Umbilical cord (tissue), 1 donor: ENCODE measurements at regions not wholly inside any gene's neighbourhood (a gene's known extent, or its start where the extent isn't known, plus 50 kb on each side); places are given as distances from the start of the nearest gene placed in this dataset.
"Not testable (repeated sequence)": the region's sequence is repeated elsewhere in the genome, so short reads cannot be mapped to it uniquely, and the experiment has no call there.

Experiments used
- DNase-seq: peaks from one replicate; pipeline ENCODE4 v3.0.0-alpha.2; 2015; ENCODE audit warnings: low spot score

DNA sequence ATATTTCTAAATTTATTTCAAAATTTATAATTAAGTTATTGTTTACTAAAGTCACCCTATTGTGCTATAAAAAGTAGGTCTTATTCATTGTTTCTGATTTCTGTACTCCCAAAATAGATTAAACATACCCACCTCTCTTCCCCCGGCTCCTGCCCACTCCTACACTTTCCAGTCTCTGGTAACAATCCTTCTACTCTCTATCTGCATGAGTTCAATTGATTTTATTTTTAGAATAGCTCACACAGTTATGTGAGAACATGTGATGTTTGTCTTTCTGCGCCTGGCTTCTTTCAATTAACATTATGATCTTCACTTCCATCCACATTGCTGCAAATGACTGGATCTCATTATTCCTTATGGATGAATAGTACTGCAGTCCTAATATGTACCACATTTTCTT lies 269.3 kb downstream of the ACTRT1 start:
- no peak for DNase-seq

DNA sequence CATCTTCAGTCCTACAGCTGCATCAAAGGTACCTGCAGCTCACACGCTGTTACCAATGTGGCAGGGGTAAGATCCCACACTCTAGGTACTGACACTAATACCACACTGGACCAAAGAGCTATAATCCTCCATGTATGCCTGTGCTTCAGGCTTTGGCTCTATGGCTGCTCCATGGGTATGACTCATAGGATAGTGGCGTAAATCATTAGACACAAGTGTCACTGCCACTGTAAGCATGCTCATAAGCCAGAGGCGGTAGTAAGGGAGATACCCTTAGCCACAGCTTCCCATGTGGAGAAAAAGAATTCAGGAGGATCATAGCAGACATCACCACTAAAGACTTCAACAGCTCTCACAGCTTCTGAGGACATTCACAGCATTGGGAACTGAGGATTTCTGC lies 287.5 kb downstream of the ACTRT1 start:
- no peak for DNase-seq

DNA sequence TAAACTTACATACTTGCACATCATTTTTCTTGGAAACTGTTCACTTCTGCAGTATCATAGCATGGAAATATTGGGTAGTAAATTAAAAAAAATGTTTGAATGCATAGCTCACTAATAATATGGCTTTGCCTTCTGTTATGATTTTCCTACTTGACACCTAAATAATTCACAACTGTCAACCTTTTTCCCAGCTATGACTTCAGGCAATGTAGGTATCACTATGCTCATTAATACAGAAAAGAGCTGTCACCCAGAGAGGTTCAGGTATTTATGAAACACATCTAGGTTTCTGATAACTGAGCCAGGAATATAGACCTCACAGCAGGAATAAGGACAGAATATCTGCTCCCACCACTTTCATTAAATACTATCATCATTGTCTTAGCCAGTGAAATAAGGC lies 289.5 kb downstream of the ACTRT1 start:
- DNase-seq = no peak

DNA sequence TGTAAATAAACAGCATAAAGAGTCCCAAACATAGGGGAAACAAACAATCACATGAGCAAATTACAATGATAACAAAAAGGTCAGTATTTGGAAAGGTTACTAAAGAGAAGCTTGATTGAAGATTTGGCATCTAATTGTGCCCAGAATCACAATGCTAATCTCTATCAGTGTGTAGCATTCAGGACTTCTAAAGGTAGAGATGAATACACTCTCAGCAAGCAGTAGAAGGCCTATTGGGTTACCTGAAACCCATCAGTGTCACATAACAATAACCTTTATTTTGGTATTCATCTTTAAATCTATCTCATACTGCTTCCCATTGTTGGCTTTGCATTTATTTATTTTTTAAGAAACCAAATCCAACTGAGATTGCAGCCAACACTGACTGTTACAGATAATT lies 319.5 kb downstream of the ACTRT1 start:
- no peak for DNase-seq

DNA sequence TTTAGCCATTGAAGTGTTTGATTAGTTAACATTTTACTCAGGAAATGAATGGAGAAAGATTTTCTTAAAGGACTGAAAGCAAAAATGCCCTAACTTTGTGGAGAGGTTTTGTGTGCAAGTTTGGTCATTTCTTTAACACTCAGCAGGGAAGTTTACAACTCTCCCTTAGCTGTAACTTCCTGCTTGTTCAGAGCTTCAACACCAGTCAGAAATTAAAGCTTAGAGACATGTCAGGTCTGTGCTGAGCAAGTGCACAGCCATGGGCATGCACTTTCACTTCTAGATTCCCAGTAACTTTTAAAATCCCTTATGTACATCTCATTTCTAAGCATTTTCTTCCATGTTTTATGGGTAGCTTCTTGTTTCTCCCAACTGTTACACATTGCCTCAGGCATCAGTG lies 326.0 kb downstream of the ACTRT1 start:
- no peak for DNase-seq

DNA sequence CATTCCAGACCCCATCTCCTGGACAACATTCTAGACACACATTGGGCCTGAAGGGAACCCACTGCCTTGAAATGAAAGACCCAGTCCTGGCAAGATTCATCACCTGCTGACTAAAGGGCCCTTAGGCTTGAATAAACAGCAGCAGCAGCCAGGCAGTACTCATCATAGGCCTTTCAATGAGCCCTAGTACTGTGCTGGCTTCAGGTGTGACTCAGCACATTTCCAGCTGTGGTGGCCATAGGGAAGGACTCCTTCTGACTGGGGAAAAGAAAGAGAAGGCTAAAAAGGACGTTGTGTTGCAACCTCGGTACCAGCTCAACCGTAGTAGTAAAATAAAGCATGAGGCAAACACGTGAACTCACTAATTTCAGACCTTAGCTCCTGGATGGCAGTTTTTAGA lies 344.0 kb downstream of the ACTRT1 start:
- DNase-seq = no peak

DNA sequence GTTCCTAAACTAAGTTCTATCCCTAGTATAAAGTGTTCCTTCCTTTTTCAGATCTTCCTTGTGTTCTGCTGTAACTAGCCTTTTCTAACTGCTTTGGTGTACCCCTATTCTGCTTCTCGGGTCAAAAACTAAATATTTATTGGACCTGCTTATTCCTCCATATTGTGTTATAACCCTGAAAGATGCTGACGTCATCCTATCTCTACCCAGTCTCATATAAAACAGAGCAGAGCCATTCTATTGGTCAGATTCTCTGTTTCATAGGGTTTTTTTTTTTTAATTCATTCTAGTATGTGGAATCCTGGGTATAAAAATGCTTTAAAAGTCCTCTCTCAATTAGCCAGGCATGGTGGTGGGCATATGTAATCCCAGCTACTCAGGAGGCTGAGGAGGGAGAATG lies 349.7 kb downstream of the ACTRT1 start:
- no peak for DNase-seq

DNA sequence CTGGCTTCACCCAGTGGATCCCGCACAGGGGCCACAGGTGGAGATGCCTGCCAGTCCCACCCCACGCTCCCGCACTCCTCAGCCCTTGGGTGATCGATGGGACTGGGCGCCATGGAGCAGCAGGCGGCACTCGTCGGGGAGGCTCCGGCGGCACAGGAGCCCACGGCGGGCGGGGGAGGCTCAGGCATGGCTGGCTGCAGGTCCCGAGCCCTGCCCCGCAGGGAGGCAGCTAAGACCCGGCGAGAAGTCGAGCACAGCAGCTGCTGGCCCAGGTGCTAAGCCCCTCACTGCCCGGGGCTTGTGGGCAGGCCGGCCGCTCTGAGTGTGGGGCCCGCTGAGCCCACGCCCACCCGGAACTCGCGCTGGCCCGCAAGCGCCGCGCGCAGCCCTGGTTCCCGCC lies 389.3 kb downstream of the ACTRT1 start:
- DNase-seq = not testable (repeated sequence)

DNA sequence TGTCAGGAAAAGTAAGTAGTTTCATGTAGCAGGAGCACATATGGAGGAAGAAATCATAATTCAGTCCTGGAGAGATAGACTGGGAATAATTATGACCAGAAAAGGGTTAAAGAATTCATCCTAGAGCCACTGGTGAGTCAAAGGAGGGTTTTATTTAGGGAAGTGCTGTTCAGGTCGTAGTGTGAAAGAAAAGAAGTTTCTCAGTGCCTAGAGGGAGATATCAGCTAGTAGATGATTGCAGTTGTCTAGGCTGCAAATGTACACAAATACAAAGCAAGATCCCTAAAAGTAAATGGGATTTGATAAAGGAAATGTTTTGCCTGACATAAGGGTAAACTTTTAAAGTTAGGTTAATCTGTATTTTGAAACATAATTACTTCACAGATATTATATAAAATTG lies 403.2 kb downstream of the ACTRT1 start:
- DNase-seq = no peak

DNA sequence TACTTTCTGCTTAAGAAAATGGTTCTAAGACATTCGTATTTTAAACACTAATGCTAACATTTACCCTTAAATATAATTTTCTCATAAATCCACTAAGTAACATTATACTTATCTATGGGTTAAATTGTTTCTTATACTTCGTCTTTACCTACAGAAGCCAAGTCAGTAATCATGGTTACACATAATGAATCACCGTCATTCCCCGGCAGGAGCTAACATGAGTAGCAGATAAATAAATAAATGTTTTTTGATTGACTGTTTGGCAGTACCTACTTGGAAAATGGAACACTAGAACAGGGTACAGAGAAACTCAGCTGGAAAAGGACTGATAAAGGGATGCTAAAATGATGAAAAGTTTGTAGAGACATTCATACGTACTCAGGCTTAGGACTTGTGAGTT lies 430.4 kb downstream of the ACTRT1 start:
- DNase-seq = no peak

DNA sequence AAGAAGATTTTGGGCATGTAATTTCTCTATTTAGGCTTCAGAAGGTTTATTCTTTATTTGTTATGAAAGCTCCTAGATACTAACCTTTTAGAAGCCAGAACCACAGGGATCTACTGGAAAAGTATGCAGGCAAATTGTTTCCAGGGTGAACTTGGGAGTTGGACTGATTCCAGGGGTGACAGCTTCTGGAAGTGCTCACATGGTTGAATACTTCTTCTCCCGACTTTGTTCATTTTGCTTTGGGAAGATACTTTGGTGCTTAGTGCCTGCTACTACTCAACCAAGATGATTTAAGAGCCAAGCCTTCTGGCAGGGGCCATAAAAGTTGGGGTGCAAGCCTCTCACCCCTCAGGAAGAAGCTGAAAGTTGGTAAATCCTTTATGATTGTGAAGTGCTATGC lies 445.6 kb downstream of the ACTRT1 start:
- DNase-seq = no peak

DNA sequence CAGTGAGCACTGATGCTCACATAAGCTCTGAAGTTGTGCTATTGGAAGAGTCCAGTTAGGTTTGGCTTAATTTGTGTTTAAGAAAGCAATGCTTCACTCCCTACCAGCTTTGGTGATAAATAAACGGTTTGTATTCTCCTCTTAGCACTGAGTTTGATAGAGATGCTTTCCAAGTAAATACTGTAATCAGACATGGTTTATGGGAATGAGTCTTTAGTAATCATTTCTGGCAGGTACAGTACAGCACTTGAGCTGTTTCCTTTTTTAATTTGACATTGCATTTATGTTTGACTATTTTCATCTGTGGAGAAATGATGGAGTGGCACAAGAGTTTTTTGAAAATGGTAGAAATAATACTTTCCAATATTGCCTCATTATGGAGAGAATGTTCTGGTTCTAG lies 455.3 kb downstream of the ACTRT1 start:
- DNase-seq = no peak

DNA sequence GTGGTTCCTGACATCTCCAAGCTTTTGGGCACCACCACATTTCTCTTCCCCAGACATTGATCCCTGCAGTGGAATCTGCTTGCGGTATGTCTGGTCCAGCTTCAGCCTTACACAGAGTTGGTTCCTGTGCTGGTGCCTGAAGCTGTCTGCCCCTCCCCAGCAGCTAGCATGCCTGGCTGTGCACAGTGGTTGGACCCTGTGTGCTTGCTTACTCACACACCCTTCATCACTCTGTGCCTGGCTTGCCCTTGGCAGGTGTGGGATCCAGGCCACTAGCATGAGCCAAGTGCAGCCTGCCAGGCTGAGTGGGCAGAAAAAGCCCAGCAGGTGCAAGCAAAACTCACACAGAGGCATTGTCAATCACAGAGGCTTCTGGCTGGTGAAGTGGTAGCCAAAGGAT lies 473.8 kb downstream of the ACTRT1 start:
- DNase-seq = no peak

DNA sequence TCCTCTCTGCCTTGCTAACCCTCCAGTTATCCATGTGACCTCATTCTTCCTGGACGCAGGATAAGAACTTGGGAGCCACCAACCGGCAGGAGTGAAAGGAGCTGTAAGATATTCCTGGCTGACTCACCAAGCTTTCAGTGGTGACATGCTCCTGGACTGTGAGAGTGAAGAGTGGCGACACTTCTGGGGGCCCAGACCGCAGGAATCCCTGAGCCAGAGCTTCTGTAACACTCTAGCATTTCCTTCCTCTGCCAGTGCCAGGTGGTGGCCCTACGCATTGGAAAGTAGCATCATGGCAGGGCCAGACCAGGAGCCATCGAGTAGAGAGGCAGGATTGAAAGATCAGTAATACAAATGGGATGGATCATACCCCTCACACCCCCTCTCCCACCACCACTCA lies 474.3 kb downstream of the ACTRT1 start:
- DNase-seq = no peak

DNA sequence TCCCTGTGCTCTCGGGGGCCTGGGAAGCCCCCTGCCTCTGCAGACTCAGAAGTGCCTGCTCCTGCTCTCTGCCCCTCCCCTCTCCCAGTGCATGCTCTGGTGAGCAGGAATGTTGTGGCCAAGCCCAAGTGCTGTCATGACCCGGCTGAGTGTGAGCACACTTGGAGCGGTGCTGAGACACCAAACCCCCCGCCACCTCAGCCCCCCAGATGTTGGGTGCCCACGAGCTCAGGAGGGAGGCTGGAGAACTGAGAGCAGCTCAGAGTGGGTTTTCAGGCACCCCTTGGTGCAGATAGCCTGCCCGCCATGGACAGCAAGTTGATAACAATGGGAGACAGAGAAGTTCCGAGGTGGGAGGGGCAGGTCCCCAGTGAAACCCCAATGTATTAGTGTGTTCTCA lies 477.4 kb downstream of the ACTRT1 start:
- no peak for DNase-seq

DNA sequence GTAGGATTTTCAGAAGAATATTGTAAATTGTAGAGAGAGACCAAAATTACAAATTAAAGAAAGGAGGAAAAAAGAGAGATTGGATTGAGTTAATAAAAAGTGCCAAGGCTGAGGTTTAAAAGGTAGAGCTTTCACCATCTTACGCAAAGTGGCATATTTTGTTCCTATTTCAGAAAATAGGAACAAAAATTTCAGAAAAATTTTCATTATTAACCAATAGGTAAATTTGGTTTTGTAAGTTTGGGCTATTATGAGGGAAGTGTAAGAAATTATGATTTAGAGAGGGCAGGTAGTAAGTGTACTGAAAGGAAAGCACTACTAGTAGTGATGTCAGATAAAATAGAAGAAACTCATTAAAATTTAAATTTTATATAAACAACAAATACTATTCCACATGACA lies 479.7 kb downstream of the ACTRT1 start:
- no peak for DNase-seq

DNA sequence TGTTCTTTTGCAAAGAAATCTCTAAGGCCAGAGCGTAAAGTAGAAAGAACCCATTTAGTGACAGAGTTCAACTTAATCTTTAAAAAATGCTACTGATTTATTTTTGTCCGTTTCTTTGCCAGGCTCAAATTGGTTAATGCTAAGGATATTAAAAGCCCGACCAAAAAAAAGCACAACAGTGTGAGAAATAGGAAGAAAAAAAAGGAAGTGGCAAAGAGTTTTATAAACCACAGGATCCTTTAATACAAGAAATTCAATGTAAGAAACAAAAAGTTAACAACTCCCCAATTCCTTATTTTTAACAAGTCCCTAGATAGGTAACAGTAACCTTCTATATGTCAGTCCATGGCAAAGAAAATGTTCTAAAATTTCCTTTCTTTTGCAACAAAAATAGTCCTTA lies 480.4 kb downstream of the ACTRT1 start:
- no peak for DNase-seq

DNA sequence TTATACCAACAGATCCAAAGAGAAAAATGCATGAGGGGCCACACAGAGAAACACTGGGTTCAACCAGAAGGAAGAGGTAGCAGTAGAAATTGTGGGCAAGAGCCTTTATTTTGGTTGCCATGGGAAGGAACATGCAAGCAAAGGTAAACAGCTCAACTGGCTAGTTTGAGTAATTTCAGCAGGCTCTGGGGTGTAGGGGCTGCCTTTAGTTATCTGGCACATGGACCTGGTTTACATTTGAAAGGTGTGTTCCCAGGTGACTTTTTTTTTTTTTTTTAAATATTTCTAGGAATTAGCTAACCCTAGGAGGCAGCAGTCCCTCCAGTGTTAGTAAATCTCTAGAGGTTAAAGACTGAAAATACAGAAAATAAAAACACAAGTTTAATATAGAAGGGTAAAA lies 481.9 kb downstream of the ACTRT1 start:
- no peak for DNase-seq

DNA sequence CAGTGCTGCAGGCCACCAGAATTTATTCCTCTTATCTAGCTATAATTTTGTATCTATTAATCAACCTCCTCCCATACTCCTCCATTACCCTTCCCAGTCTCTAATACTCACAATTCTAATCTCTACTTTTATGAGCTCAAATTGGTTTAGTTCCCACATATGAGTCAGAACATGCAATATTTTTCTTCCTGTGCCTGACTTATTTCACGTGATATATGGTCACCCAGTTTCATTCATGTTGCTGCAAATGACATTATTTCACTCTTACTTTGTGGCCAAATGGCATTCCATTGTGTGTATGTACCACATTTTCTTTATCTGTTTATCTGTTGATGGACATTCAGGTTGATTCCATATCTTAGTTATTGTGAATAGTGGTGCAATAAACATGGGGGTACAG lies 483.5 kb downstream of the ACTRT1 start:
- DNase-seq = no peak

DNA sequence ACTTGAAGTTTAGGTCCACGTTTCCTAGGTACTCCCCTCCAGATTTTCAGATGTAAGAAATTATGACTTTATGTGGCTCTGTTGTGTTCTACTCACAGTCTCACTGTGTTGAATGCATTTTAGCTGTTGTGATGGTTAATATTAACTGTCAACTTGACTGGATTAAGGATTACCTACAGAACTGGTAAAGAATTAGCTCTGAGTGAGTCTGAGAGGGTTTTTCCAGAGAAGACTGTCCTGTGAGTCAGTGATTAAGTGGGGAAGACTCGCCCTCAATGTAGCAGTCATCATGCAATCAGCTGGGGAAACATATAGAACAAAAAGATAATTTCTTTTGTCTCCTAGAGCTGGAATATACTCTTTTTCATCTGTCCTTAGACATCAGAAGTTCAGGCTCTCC lies 493.4 kb downstream of the ACTRT1 start:
- no peak for DNase-seq

DNA sequence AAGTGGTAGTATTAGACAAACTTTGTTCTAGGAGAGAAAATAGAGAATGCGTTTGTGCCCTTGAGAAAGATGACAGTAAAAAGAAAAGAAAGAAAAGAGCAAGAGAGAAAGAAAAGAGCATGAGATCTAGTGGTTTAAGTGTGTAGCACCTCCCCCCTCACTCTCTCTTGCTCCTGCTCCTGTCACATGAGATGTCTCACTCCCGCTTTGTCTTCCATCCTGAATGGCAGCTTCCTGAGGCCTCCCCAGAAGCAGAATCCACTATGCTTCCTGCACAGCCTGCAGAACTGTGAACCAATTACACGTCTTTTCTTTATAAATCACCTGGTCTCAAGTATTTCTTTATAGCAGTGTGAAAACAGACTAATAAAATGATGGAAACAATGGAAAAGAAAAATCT lies 499.6 kb downstream of the ACTRT1 start:
- no peak for DNase-seq

DNA sequence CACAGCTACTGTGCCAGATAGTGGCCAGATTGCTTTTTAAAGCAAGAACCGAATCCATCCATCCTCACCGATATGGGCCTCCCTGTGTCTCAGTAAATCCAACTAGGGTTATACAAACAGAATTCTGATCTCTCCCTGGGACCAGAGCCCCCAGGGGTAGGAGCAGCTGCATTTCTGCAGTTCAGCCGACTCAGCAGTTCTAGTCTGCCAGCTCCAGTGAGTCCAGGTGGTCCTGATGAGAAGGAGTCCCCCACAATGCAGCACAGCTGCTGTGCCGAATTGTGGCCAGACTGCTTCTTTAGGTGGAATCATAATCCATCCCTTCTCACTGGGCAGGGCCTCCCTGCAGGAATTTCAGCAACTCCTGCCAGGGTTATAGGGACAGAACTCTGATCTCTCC lies 532.9 kb downstream of the ACTRT1 start:
- no peak for DNase-seq

DNA sequence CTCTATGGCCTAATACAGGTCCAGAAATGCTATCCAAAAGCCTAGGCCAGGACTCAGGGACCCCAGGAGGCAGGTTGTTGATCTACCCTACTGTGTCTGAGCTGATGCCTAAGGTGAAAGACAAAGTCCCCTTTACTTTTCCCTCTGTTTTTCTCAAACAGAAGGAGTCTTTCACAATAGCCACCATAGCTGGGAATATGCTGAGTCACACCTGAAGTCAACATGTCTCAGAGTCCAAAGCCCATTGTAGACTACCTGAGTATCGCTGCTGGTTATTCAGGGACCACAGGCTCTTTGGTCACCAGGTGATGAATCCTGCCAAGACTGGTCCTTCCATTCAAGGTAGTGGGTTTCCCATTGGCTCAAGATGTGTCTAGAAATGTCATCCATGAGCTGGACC lies 562.2 kb downstream of the ACTRT1 start:
- DNase-seq = no peak

DNA sequence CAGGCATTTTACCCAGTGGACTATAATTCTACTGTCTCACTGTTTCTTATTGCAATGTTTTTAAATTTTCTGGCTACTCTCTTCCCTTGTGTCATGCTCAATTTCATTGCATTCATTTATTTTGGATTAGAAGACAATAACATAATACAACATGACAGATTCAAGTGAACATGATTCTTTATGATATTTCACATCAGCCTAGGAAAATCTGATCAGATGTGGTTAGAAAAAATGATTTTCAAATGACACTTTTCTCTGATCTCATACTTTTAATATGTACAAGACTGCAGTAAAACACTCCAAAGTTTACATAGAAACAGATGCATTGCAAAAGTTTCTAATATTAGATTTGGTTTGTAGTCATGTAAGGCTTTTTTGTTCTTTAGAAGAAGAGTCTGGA lies 586.0 kb downstream of the ACTRT1 start:
- DNase-seq = peak; percentile 12

DNA sequence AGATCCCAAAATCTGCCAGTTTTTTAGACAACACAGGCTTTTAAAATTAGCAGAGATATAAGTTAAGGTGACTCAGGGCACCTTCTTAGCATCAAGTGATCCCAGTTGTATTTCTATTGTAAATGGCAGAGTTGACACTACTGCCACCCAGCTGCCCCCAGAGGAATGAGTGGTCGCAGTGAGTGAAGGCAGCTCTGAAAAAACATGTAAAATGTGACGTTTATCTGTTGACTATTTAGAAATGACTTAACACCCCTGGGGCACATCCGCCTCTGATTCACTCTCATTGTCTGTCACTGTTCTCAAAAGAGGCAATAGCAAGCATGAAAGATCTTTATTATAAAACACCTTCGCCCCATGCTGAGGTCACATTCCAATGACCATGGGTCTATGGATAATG lies 592.4 kb downstream of the ACTRT1 start:
- no peak for DNase-seq
